CD14-positive monocyte (primary cell): ENCODE measurements at regions not wholly inside any gene's neighbourhood (a gene's known extent, or its start where the extent isn't known, plus 50 kb on each side); places are given as distances from the start of the nearest gene placed in this dataset.

Experiments
- DNase-seq, 3 donors: peaks; one replicate each; pipeline ENCODE4 v3.0.0-alpha.2; 2011 to 2022
- H2AFZ ChIP-seq: 2 replicates; pipeline ENCODE4 v1.6.0; 2012; ENCODE audit warnings: mild to moderate bottlenecking, low read depth, low read length, inconsistent platforms; ENCODE audit not compliant: insufficient read depth, poor library complexity, severe bottlenecking
- H3K27ac ChIP-seq, 2 donors: 1 replicate in 1 of 2; 2 replicates in 1 of 2; pipeline ENCODE4 v1.5.1; 2012 to 2013; ENCODE audit warnings: low read length in 2 of 2, control low read depth in 1 of 2, inconsistent platforms in 1 of 2, low read depth in 1 of 2, mild to moderate bottlenecking in 1 of 2
- H3K27me3 ChIP-seq, 2 donors: one replicate each; pipeline versions ENCODE4 v1.6.0 to v1.6.1; 2011 to 2013; ENCODE audit warnings: low read length in 2 of 2; ENCODE audit not compliant: control insufficient read depth in 2 of 2, insufficient read depth in 2 of 2
- H3K36me3 ChIP-seq, 2 donors: replicated peaks in 1 of 2; 1 replicate in 1 of 2; 2 replicates in 1 of 2; pipeline versions ENCODE4 v1.5.1 to v1.6.1; 2012 to 2013; ENCODE audit warnings: low read length in 2 of 2, control low read depth in 1 of 2, inconsistent platforms in 1 of 2, mild to moderate bottlenecking in 1 of 2; ENCODE audit not compliant: insufficient read depth in 2 of 2, control insufficient read depth in 1 of 2
- H3K4me1 ChIP-seq, 2 donors: 1 replicate in 1 of 2; 2 replicates in 1 of 2; pipeline versions ENCODE4 v1.5.1 to v1.6.1; 2012 to 2013; ENCODE audit warnings: low read length in 2 of 2, control low read depth in 1 of 2, inconsistent platforms in 1 of 2, mild to moderate bottlenecking in 1 of 2, moderate library complexity in 1 of 2; ENCODE audit not compliant: insufficient read depth in 2 of 2, control insufficient read depth in 1 of 2
- H3K4me2 ChIP-seq: replicated peaks from 2 replicates; pipeline ENCODE3; 2012; ENCODE audit warnings: low read length, moderate library complexity, mild to moderate bottlenecking; ENCODE audit not compliant: poor library complexity, severe bottlenecking; ENCODE audit errors: extremely low read depth
- H3K4me3 ChIP-seq, 3 experiments: fragments of 200-600 bp in 1 of 3; sonication (generic) in 1 of 3; replicated peaks in 1 of 3; 1 replicate in 2 of 3; 2 replicates in 1 of 3; pipeline ENCODE4 v1.5.1; 2011 to 2013; ENCODE audit warnings: low read length in 3 of 3, mild to moderate bottlenecking in 3 of 3, control low read depth in 2 of 3, low read depth in 2 of 3, inconsistent platforms in 1 of 3, moderate library complexity in 1 of 3
- H3K79me2 ChIP-seq: 2 replicates; pipeline ENCODE4 v1.6.0; 2012; ENCODE audit warnings: mild to moderate bottlenecking, control low read depth, inconsistent platforms, low read length, moderate library complexity; ENCODE audit not compliant: insufficient read depth
- H3K9ac ChIP-seq: 2 replicates; pipeline ENCODE4 v1.6.0; 2017; ENCODE audit warnings: low read length, mild to moderate bottlenecking; ENCODE audit not compliant: insufficient read depth, poor library complexity, severe bottlenecking
- H3K9me3 ChIP-seq, 2 donors: replicated peaks in 1 of 2; 1 replicate in 1 of 2; 2 replicates in 1 of 2; pipeline versions ENCODE4 v1.5.1 to v1.6.1; 2012 to 2013; ENCODE audit warnings: low read length in 2 of 2, control low read depth in 1 of 2; ENCODE audit not compliant: control insufficient read depth in 1 of 2, insufficient read depth in 1 of 2
- H4K20me1 ChIP-seq: 2 replicates; pipeline ENCODE4 v1.6.0; 2012; ENCODE audit warnings: mild to moderate bottlenecking, low read length, control low read depth, moderate library complexity; ENCODE audit not compliant: insufficient read depth
- H3K27ac Mint-ChIP-seq, 7 donors: one replicate each; pipeline ENCODE4 v1.8.0; 2020; ENCODE audit warnings: mild to moderate bottlenecking in 7 of 7, mixed read lengths in 7 of 7, moderate library complexity in 6 of 7, inconsistent platforms in 2 of 7
- H3K27me3 Mint-ChIP-seq, 3 donors: one replicate each; pipeline ENCODE4 v1.8.0; 2021 to 2022; ENCODE audit warnings: low read depth in 3 of 3, mild to moderate bottlenecking in 3 of 3, mixed read lengths in 3 of 3, moderate library complexity in 3 of 3, inconsistent platforms in 1 of 3
- H3K36me3 Mint-ChIP-seq, 2 donors: one replicate each; pipeline ENCODE4 v1.8.0; 2020; ENCODE audit warnings: mixed read lengths in 2 of 2, inconsistent platforms in 1 of 2, mild to moderate bottlenecking in 1 of 2
- H3K4me1 Mint-ChIP-seq: one replicate; pipeline ENCODE4 v1.8.0; 2020; ENCODE audit warnings: mild to moderate bottlenecking, mixed read lengths
- H3K4me3 Mint-ChIP-seq, 2 donors: one replicate each; pipeline ENCODE4 v1.8.0; 2020; ENCODE audit warnings: mild to moderate bottlenecking in 2 of 2, mixed read lengths in 2 of 2, moderate library complexity in 1 of 2
- H3K9me3 Mint-ChIP-seq, 7 donors: one replicate each; pipeline ENCODE4 v1.8.0; 2020 to 2022; ENCODE audit warnings: mixed read lengths in 7 of 7, mild to moderate bottlenecking in 6 of 7, moderate library complexity in 6 of 7, inconsistent platforms in 2 of 7
- CTCF ChIP-seq: fragments of 200-600 bp; IDR thresholded peaks from one replicate; pipeline ENCODE4 v1.8.0; 2022; ENCODE audit warnings: antibody characterized with exemption, mild to moderate bottlenecking
- WGBS: methylation state at CpG from one replicate; pipeline ENCODE4 v1.1.5; 2013; ENCODE audit warnings: missing lambda C conversion rate; ENCODE audit not compliant: insufficient coverage; 5-methylcytosine and 5-hydroxymethylcytosine counted together
- intact Hi-C, 2 donors: fragments of 100-400 bp; cut with micrococcal nuclease; formaldehyde crosslinking; loops; one replicate each; pipeline versions ENCODE4 v1.15.0 to v1.15.1; 2023

- H3K27ac Mint-ChIP-seq, result no peak overlapping the region
- no peak overlapping the region for H2AFZ ChIP-seq
- H3K27me3 ChIP-seq, result peaks cover 0 to 3% of the 10 kb centered on the region in 2 donors
- TF ChIP-seq CTCF, result no peak
- H3K4me1 Mint-ChIP-seq, result no peaks in the 10 kb centered on the region
- no peaks in the 10 kb centered on the region for H3K79me2 ChIP-seq
- no peaks in the 10 kb centered on the region for H4K20me1 ChIP-seq
- DNase-seq, result no peak
- no peak overlapping the region for H3K9ac ChIP-seq
- no CpG with 5 or more reads among the region's 2 CpGs for WGBS
- no peak overlapping the region for H3K27ac ChIP-seq
- peaks cover 2 to 14% (median 5%) of the 10 kb centered on the region in 3 donors for H3K27me3 Mint-ChIP-seq
- H3K4me3 ChIP-seq, result no peak overlapping the region
- no peaks in the 10 kb centered on the region for H3K9me3 ChIP-seq
- peaks cover 0 to 4% (median 0%) of the 10 kb centered on the region in 7 donors for H3K9me3 Mint-ChIP-seq
- no peaks in the 10 kb centered on the region for H3K36me3 ChIP-seq
- no peaks in the 10 kb centered on the region for H3K36me3 Mint-ChIP-seq
- no peak overlapping the region for H3K4me3 Mint-ChIP-seq
- H3K4me1 ChIP-seq, result no peaks in the 10 kb centered on the region
- H3K4me2 ChIP-seq, result no peak overlapping the region
- intact Hi-C loops, result no loop called here
Observed at GRCh38 chr14:34111505-34111904, 160.6 kb upstream of the EGLN3 start.

GRCh38 chr14:34110531-34110930, 159.7 kb upstream of the EGLN3 start:
- Histone ChIP-seq H3K4me2 (no peak overlapping the region), H3K4me3 (no peak overlapping the region), H3K27ac (no peak overlapping the region), H3K9ac (no peak overlapping the region), H4K20me1 (no peaks in the 10 kb centered on the region), H3K27me3 (peaks cover 0 to 3% of the 10 kb centered on the region in 2 donors), H3K4me1 (no peaks in the 10 kb centered on the region), H2AFZ (no peak overlapping the region), H3K79me2 (no peaks in the 10 kb centered on the region), H3K36me3 (no peaks in the 10 kb centered on the region), H3K9me3 (no peaks in the 10 kb centered on the region)
- Mint-ChIP-seq H3K27me3 (peaks cover 2 to 14% (median 3%) of the 10 kb centered on the region in 3 donors), H3K4me1 (no peaks in the 10 kb centered on the region), H3K36me3 (no peaks in the 10 kb centered on the region), H3K9me3 (no peaks in the 10 kb centered on the region), H3K27ac (no peak overlapping the region), H3K4me3 (no peak overlapping the region)
- WGBS, result 100% methylated on average over 1 of the region's 2 CpGs
- intact Hi-C loops, result no loop called here
- no peak for DNase-seq
- no peak for TF ChIP-seq CTCF
